GM23248 (cell line): ENCODE measurements at regions not wholly inside any gene's neighbourhood (a gene's known extent, or its start where the extent isn't known, plus 50 kb on each side); places are given as distances from the start of the nearest gene placed in this dataset.

Source experiments
- DNase-seq: peaks from one replicate; pipeline ENCODE4 v3.0.0-alpha.2; 2015
- H2AFZ ChIP-seq: fragments of 200-600 bp; sonication (generic); 2 replicates; pipeline ENCODE4 v1.6.1; 2016; ENCODE audit warnings: antibody characterized with exemption
- H3F3A ChIP-seq: fragments of 200-600 bp; sonication (generic); 2 replicates; pipeline ENCODE4 v1.6.1; 2016; ENCODE audit warnings: mild to moderate bottlenecking, antibody characterized with exemption, mixed run types; ENCODE audit not compliant: insufficient read depth
- H3K27ac ChIP-seq: fragments of 200-600 bp; sonication (generic); 2 replicates; pipeline ENCODE4 v1.5.1; 2016; ENCODE audit warnings: mild to moderate bottlenecking
- H3K27me3 ChIP-seq: fragments of 200-600 bp; sonication (generic); replicated peaks from 2 replicates; pipeline ENCODE4 v1.6.1; 2016; ENCODE audit warnings: mild to moderate bottlenecking; ENCODE audit not compliant: insufficient read depth
- H3K36me3 ChIP-seq: fragments of 200-600 bp; sonication (generic); 2 replicates; pipeline ENCODE4 v1.6.1; 2016; ENCODE audit warnings: low read depth, mild to moderate bottlenecking
- H3K4me1 ChIP-seq: fragments of 200-600 bp; sonication (generic); 2 replicates; pipeline ENCODE4 v1.6.1; 2016; ENCODE audit warnings: mild to moderate bottlenecking; ENCODE audit not compliant: insufficient read depth
- H3K4me2 ChIP-seq: fragments of 200-600 bp; sonication (generic); one replicate; pipeline ENCODE4 v1.6.1; 2016; ENCODE audit warnings: mild to moderate bottlenecking; ENCODE audit not compliant: unreplicated experiment
- H3K4me3 ChIP-seq: fragments of 200-600 bp; sonication (generic); 2 replicates; pipeline ENCODE4 v1.5.1; 2016; ENCODE audit warnings: mild to moderate bottlenecking
- H3K79me2 ChIP-seq: fragments of 200-600 bp; sonication (generic); 2 replicates; pipeline ENCODE4 v1.6.1; 2016; ENCODE audit warnings: mild to moderate bottlenecking; ENCODE audit not compliant: insufficient read depth
- H3K9ac ChIP-seq: fragments of 200-600 bp; sonication (generic); 2 replicates; pipeline ENCODE4 v1.6.1; 2016; ENCODE audit warnings: mild to moderate bottlenecking
- H3K9me2 ChIP-seq: fragments of 200-600 bp; sonication (generic); 2 replicates; pipeline ENCODE4 v1.6.1; 2016; ENCODE audit warnings: mixed run types, mild to moderate bottlenecking, moderate library complexity; ENCODE audit not compliant: insufficient read depth
- H3K9me3 ChIP-seq: fragments of 200-600 bp; sonication (generic); one replicate; pipeline ENCODE4 v1.6.1; 2017; ENCODE audit warnings: low read depth
- H4K20me1 ChIP-seq: fragments of 200-600 bp; sonication (generic); 2 replicates; pipeline ENCODE4 v1.6.0; 2016; ENCODE audit not compliant: insufficient read depth
- EZH2 ChIP-seq: fragments of 200-600 bp; sonication (generic); IDR thresholded peaks from 2 replicates; pipeline ENCODE4 v1.6.1; 2018; ENCODE audit warnings: antibody characterized with exemption, mild to moderate bottlenecking; ENCODE audit not compliant: insufficient read depth, poor library complexity, severe bottlenecking
- EZH2phosphoT487 ChIP-seq: fragments of 200-600 bp; sonication (generic); IDR thresholded peaks from 2 replicates; pipeline ENCODE4 v1.6.1; 2018; ENCODE audit warnings: antibody characterized with exemption, moderate library complexity, mild to moderate bottlenecking, low read depth; ENCODE audit not compliant: insufficient read depth
- WGBS, 2 experiments: methylation state at CpG; one replicate each; pipeline ENCODE4 v1.1.6; 2015 to 2017; ENCODE audit warnings: low lambda C conversion rate in 2 of 2, low coverage in 1 of 2; ENCODE audit errors: missing lambda C conversion rate in 2 of 2; 5-methylcytosine and 5-hydroxymethylcytosine counted together
- in situ Hi-C: fragments of 300-500 bp; cut with MboI; formaldehyde crosslinking; loops from 2 replicates; pipeline ENCODE4 v1.15.0; 2020

- H3K27ac ChIP-seq = no peak overlapping the region
- no peaks in the 10 kb centered on the region for H3K4me1 ChIP-seq
- no peak overlapping the region for H3K4me2 ChIP-seq
- no peaks in the 10 kb centered on the region for H3F3A ChIP-seq
- no peaks in the 10 kb centered on the region for H4K20me1 ChIP-seq
- H3K79me2 ChIP-seq = no peaks in the 10 kb centered on the region
- no peak overlapping the region for H2AFZ ChIP-seq
- no peaks in the 10 kb centered on the region for H3K27me3 ChIP-seq
- H3K36me3 ChIP-seq = no peaks in the 10 kb centered on the region
- no peak for DNase-seq
- H3K9me3 ChIP-seq = no peaks in the 10 kb centered on the region
- in situ Hi-C loops = no loop called here
- WGBS, 2 experiments = 8 to 10% methylated on average over 4 of the region's 4 CpGs
- H3K4me3 ChIP-seq = no peak overlapping the region
- H3K9ac ChIP-seq = no peak overlapping the region
- TF ChIP-seq EZH2 = no peak
- TF ChIP-seq EZH2phosphoT487 = no peak
- H3K9me2 ChIP-seq = no peaks in the 10 kb centered on the region
Measured at GRCh38 chr18:37930640-37931039, 365.0 kb upstream of the CELF4 start.

- TF ChIP-seq EZH2phosphoT487 (no peak), EZH2 (no peak)
- in situ Hi-C loops = no loop called here
- Histone ChIP-seq H3K9me3 (no peaks in the 10 kb centered on the region), H3K4me2 (no peak overlapping the region), H3F3A (no peaks in the 10 kb centered on the region), H2AFZ (no peak overlapping the region), H4K20me1 (no peaks in the 10 kb centered on the region), H3K79me2 (no peaks in the 10 kb centered on the region), H3K27ac (no peak overlapping the region), H3K9ac (no peak overlapping the region), H3K4me1 (no peaks in the 10 kb centered on the region), H3K9me2 (no peaks in the 10 kb centered on the region), H3K27me3 (no peaks in the 10 kb centered on the region), H3K4me3 (no peak overlapping the region), H3K36me3 (no peaks in the 10 kb centered on the region)
- DNase-seq = no peak
Measured at GRCh38 chr18:37922162-37922561, 356.6 kb upstream of the CELF4 start.

- no peak for DNase-seq
- in situ Hi-C loops = no loop called here
- no peak overlapping the region for H3K4me3 ChIP-seq
- H3K79me2 ChIP-seq = no peaks in the 10 kb centered on the region
- no peak overlapping the region for H3K9ac ChIP-seq
- no peak overlapping the region for H3K4me2 ChIP-seq
- TF ChIP-seq EZH2 (no peak), EZH2phosphoT487 (no peak)
- H2AFZ ChIP-seq = no peak overlapping the region
- H3K36me3 ChIP-seq = no peaks in the 10 kb centered on the region
- H3K9me2 ChIP-seq = no peaks in the 10 kb centered on the region
- H3K27me3 ChIP-seq = no peaks in the 10 kb centered on the region
- H3F3A ChIP-seq = no peaks in the 10 kb centered on the region
- no peaks in the 10 kb centered on the region for H3K4me1 ChIP-seq
- H3K27ac ChIP-seq = no peak overlapping the region
- no peaks in the 10 kb centered on the region for H4K20me1 ChIP-seq
- 47 to 63% methylated on average over 4 of the region's 4 CpGs for WGBS, 2 experiments
- no peaks in the 10 kb centered on the region for H3K9me3 ChIP-seq
Measured at GRCh38 chr18:37920865-37921264, 355.3 kb upstream of the CELF4 start.

- in situ Hi-C loops = no loop called here
- no peaks in the 10 kb centered on the region for H4K20me1 ChIP-seq
Measured at GRCh38 chr18:37913051-37913450, 347.5 kb upstream of the CELF4 start.

GRCh38 chr18:37902344-37902743 lies 336.7 kb upstream of the CELF4 start:
- Histone ChIP-seq H3K79me2 (no peaks in the 10 kb centered on the region), H3K9me3 (no peaks in the 10 kb centered on the region), H3K4me3 (no peak overlapping the region), H3K27ac (no peak overlapping the region), H3K27me3 (no peaks in the 10 kb centered on the region), H3K36me3 (no peaks in the 10 kb centered on the region), H3K4me1 (no peaks in the 10 kb centered on the region), H3K9me2 (no peaks in the 10 kb centered on the region), H3K9ac (no peak overlapping the region), H2AFZ (no peak overlapping the region), H3K4me2 (no peak overlapping the region), H3F3A (no peaks in the 10 kb centered on the region), H4K20me1 (no peaks in the 10 kb centered on the region)
- 34% methylated on average over 2 of the region's 2 CpGs for WGBS, 2 experiments
- DNase-seq = no peak
- in situ Hi-C loops = no loop called here
- TF ChIP-seq EZH2 = no peak
- TF ChIP-seq EZH2phosphoT487 = no peak

More at GRCh38 chr18:37913051-37913450, 347.5 kb upstream of the CELF4 start:
- Histone ChIP-seq H3K36me3 (no peaks in the 10 kb centered on the region), H3K27ac (no peak overlapping the region), H2AFZ (no peak overlapping the region), H3K9ac (no peak overlapping the region), H3F3A (no peaks in the 10 kb centered on the region), H3K4me2 (no peak overlapping the region), H3K9me2 (no peaks in the 10 kb centered on the region), H3K9me3 (no peaks in the 10 kb centered on the region), H3K79me2 (no peaks in the 10 kb centered on the region), H3K4me1 (no peaks in the 10 kb centered on the region), H3K4me3 (no peak overlapping the region), H3K27me3 (no peaks in the 10 kb centered on the region)
- no peak for DNase-seq
- WGBS, 2 experiments = 31 to 32% methylated on average over 1 of the region's 1 CpG
- TF ChIP-seq EZH2phosphoT487 (no peak), EZH2 (no peak)
